Sigmoid colon (tissue), 6 donors: ENCODE measurements at regions not wholly inside any gene's neighbourhood (a gene's known extent, or its start where the extent isn't known, plus 50 kb on each side); places are given as distances from the start of the nearest gene placed in this dataset.
"Not testable (repeated sequence)": the region's sequence is repeated elsewhere in the genome, so short reads cannot be mapped to it uniquely, and the experiment has no call there.

Experiments used
- DNase-seq: peaks from one replicate; pipeline ENCODE4 v3.0.0-alpha.2; 2019
- H3K27ac ChIP-seq, 4 donors: fragments of 200-600 bp; sonication (generic); one replicate each; pipeline ENCODE4 v1.5.1; 2016 to 2019; ENCODE audit warnings: mild to moderate bottlenecking in 1 of 4
- H3K27me3 ChIP-seq, 3 donors: fragments of 200-600 bp; sonication (generic); one replicate each; pipeline ENCODE4 v1.5.1; 2019; ENCODE audit warnings: mild to moderate bottlenecking in 1 of 3
- H3K36me3 ChIP-seq, 4 donors: fragments of 200-600 bp; sonication (generic); one replicate each; pipeline ENCODE4 v1.5.1; 2016 to 2019
- H3K4me1 ChIP-seq, 4 donors: fragments of 200-600 bp; sonication (generic); one replicate each; pipeline ENCODE4 v1.5.1; 2017 to 2019
- H3K4me3 ChIP-seq, 4 donors: fragments of 200-600 bp; sonication (generic); one replicate each; pipeline ENCODE4 v1.5.1; 2017 to 2019; ENCODE audit warnings: mild to moderate bottlenecking in 2 of 4, moderate library complexity in 1 of 4
- H3K9me3 ChIP-seq, 4 donors: fragments of 200-600 bp in 3 of 4; sonication (generic) in 3 of 4; one replicate each; pipeline versions ENCODE4 v1.5.1 to v1.6.1; 2013 to 2019
- EP300 ChIP-seq, 4 donors: sonication (generic); formaldehyde crosslinking; IDR thresholded peaks; one replicate each; pipeline ENCODE4 v1.6.1; 2017; ENCODE audit warnings: antibody characterized with exemption in 4 of 4
- POLR2A ChIP-seq, 2 donors: fragments of 450-650 bp; IDR thresholded peaks; one replicate each; pipeline ENCODE4 v1.6.1; 2016; ENCODE audit warnings: antibody characterized with exemption in 2 of 2, mild to moderate bottlenecking in 2 of 2, moderate library complexity in 2 of 2
- POLR2AphosphoS5 ChIP-seq, 4 donors: sonication (generic); formaldehyde crosslinking; IDR thresholded peaks; one replicate each; pipeline ENCODE4 v1.6.1; 2017; ENCODE audit warnings: antibody characterized with exemption in 4 of 4
- WGBS, 2 donors: extraction: QIAGEN DNeasy Blood & Tissue Kit; methylation state at CpG; one replicate each; pipeline ENCODE4 v1.1.7; 2013; 5-methylcytosine and 5-hydroxymethylcytosine counted together
- intact Hi-C: fragments of 100-400 bp; cut with DNase I; formaldehyde crosslinking; loops from one replicate; pipeline ENCODE4 v1.15.1; 2023
- TF ChIP-seq, protein P1 (sequence below), 4 experiments: fragments of 450-650 bp in 3 of 4; fragments of 200-600 bp in 1 of 4; IDR thresholded peaks; one replicate each; pipeline ENCODE4 v1.5.1; 2016 to 2019; ENCODE audit warnings: antibody characterized with exemption in 4 of 4, mild to moderate bottlenecking in 3 of 4, moderate library complexity in 2 of 4
- donor health status: healthy with polysubstance abuse.
- donor health status: healthy.

DNA sequence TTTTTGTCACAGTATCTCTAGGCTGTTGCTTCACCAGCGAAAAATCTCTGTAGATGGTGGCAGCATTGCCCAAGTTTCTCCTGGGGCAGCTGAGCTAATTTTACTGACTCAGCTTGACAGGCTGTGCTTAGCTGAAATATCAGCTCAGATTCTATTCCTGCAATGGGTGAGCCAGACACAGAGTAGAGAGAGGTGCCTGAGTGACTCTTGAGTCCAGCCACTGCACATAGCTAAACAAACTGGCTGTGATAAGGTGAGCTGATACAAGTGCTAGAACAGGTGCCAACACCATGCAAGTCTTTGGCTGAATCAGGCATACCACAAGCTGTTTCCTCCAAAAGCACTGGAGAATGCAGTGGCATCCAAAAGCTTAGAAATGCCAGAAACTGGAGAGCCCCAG lies 110.9 kb upstream of the TSPY4 start:
- H3K4me3 ChIP-seq = no peak overlapping the region
- TF ChIP-seq POLR2AphosphoS5 (IDR thresholded peaks at IDR 0.05) (no peak), EP300 (IDR thresholded peaks at IDR 0.05) (no peak)
- H3K27ac ChIP-seq = no peak overlapping the region
- H3K9me3 ChIP-seq = no peaks in the 10 kb centered on the region
- no peaks in the 10 kb centered on the region for H3K4me1 ChIP-seq
- DNase-seq = no peak
- no peaks in the 10 kb centered on the region for H3K36me3 ChIP-seq
- no peaks in the 10 kb centered on the region for H3K27me3 ChIP-seq
- intact Hi-C loops = no loop called here
- WGBS, 2 donors = 65 to 83% methylated on average over 1 of the region's 1 CpG

DNA sequence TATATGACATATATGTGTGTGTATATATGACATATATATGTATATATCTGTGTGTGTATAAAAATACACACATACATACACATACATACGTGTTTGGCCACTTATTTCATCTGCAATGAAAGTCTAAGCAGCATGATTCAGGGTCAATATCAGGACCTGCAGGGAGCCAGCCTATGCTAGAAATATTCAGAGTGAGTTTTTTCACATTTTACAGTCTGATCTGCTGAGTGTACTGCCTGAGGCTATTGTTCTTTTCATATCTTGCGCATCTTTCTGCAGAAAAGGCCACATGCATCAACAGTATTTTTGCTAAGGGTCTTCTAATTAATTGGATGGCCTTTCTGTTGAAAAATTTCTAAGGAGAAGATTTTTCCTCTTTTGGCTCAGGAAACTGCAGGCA lies 80.0 kb upstream of the TSPY4 start:
- no peak overlapping the region for H3K27ac ChIP-seq
- DNase-seq = no peak
- 67 to 79% methylated on average over 2 of the region's 2 CpGs for WGBS, 2 donors
- no peaks in the 10 kb centered on the region for H3K27me3 ChIP-seq
- no peaks in the 10 kb centered on the region for H3K36me3 ChIP-seq
- H3K4me1 ChIP-seq = no peaks in the 10 kb centered on the region
- intact Hi-C loops = no loop called here
- TF ChIP-seq POLR2AphosphoS5 (IDR thresholded peaks at IDR 0.05) (no peak), POLR2A (IDR thresholded peaks at IDR 0.05) (no peak), EP300 (IDR thresholded peaks at IDR 0.05) (no peak)
- TF ChIP-seq, protein P1, sequence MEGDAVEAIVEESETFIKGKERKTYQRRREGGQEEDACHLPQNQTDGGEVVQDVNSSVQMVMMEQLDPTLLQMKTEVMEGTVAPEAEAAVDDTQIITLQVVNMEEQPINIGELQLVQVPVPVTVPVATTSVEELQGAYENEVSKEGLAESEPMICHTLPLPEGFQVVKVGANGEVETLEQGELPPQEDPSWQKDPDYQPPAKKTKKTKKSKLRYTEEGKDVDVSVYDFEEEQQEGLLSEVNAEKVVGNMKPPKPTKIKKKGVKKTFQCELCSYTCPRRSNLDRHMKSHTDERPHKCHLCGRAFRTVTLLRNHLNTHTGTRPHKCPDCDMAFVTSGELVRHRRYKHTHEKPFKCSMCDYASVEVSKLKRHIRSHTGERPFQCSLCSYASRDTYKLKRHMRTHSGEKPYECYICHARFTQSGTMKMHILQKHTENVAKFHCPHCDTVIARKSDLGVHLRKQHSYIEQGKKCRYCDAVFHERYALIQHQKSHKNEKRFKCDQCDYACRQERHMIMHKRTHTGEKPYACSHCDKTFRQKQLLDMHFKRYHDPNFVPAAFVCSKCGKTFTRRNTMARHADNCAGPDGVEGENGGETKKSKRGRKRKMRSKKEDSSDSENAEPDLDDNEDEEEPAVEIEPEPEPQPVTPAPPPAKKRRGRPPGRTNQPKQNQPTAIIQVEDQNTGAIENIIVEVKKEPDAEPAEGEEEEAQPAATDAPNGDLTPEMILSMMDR (IDR thresholded peaks at IDR 0.05) = no peak
- no peak overlapping the region for H3K4me3 ChIP-seq
- no peaks in the 10 kb centered on the region for H3K9me3 ChIP-seq

DNA sequence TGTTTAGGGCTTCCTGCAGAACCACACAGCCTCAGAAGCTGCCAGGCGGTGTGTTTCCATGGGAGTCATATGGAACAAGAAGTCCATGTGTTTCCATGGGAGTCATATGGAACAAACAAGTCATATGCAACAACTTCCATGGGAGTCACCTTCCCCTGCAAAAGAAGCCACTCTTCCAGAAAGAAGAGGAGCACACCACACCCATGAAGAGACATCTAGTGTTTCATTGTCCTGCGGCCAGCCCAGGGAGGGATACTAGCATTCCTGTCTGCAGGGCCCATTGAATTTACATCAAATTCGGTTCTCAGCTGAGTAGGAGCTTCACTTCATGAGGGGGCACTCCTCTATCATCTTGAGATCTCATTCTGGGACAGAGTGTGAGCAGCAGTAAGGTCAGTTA lies 79.5 kb upstream of the TSPY4 start:
- TF ChIP-seq EP300 (IDR thresholded peaks at IDR 0.05) = no peak
- no peak for TF ChIP-seq POLR2A (IDR thresholded peaks at IDR 0.05)
- TF ChIP-seq POLR2AphosphoS5 (IDR thresholded peaks at IDR 0.05) = no peak
- TF ChIP-seq, protein P1 (IDR thresholded peaks at IDR 0.05) = no peak
- H3K27me3 ChIP-seq = no peaks in the 10 kb centered on the region
- H3K36me3 ChIP-seq = no peaks in the 10 kb centered on the region
- no peaks in the 10 kb centered on the region for H3K4me1 ChIP-seq
- H3K27ac ChIP-seq = no peak overlapping the region
- no peaks in the 10 kb centered on the region for H3K9me3 ChIP-seq
- no peak for DNase-seq
- intact Hi-C loops = no loop called here
- WGBS, 2 donors = 53 to 87% methylated on average over 3 of the region's 3 CpGs
- H3K4me3 ChIP-seq = no peak overlapping the region

DNA sequence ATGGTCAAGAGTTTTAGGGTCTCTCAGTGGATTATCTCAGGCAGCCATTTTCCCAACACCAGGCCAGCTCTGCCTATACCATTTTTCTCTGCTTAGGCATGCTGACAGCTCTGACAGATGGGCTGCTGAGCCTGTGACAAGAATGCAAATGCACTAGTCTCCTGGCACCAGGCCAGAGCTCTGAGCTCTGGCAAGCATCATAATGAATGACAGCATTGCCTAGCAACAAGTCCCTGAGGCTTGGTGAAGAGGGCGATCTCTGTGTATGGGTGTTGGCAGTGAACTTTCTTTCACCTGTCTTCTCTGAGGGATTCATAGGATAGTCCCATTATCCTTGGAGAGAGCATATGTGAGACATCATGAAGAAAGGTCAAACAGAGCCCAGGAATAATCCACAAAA lies 77.9 kb upstream of the TSPY4 start:
- no peak overlapping the region for H3K4me3 ChIP-seq
- intact Hi-C loops = no loop called here
- no peaks in the 10 kb centered on the region for H3K4me1 ChIP-seq
- no peaks in the 10 kb centered on the region for H3K36me3 ChIP-seq
- whole genome bisulfite sequencing, 2 donors = 28 to 50% methylated on average over 1 of the region's 1 CpG
- TF ChIP-seq POLR2A (IDR thresholded peaks at IDR 0.05) (no peak), POLR2AphosphoS5 (IDR thresholded peaks at IDR 0.05) (peak in 1 of 4 donors; percentile 33)
- no peaks in the 10 kb centered on the region for H3K9me3 ChIP-seq
- no peaks in the 10 kb centered on the region for H3K27me3 ChIP-seq
- DNase-seq = no peak
- H3K27ac ChIP-seq = no peak overlapping the region

DNA sequence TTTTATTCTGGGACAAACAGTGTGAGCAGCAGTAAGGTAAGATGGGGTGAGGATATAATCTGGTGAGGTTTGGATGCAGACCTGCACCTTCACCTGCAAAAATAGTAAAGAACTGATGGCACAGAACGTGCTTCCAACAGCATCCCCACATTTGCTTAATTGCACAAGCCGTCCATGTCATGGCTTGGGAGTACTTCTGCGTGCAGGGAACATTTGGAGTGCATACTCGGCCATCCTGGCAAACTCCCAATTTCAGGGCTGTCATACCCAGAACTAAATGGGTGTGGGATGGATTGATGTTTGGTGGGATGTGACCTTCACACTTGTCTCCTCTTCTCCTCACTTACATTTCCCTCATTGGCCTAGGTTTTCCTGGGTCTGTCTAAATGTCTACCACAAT lies 76.8 kb upstream of the TSPY4 start:
- no peak for DNase-seq
- Histone ChIP-seq H3K4me1 (no peaks in the 10 kb centered on the region), H3K27me3 (no peaks in the 10 kb centered on the region), H3K4me3 (no peak overlapping the region), H3K9me3 (no peaks in the 10 kb centered on the region), H3K36me3 (no peaks in the 10 kb centered on the region), H3K27ac (no peak overlapping the region)
- TF ChIP-seq POLR2AphosphoS5 (IDR thresholded peaks at IDR 0.05) = no peak
- TF ChIP-seq POLR2A (IDR thresholded peaks at IDR 0.05) = no peak
- intact Hi-C loops = no loop called here
- 66 to 84% methylated on average over 4 of the region's 4 CpGs for WGBS, 2 donors

DNA sequence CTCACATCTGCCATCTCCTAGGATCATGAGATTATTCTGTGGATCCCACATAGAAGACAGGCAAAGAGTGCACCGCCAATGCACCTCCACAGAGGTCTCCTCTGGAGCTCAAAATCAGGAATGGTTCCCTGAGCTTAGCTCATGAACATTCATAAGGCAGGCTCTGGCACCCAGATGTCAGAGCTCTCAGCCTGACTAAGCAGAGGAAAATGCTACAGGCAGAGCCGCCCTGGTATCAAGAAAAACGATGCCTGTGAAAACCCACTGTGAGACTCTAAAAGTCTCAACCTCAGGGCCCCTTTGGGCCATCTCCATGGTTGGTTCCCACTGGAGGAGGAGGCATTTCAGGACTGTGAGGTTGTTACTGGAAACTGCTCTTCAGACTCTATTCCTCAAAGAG lies 71.7 kb upstream of the TSPY4 start:
- intact Hi-C loops = no loop called here
- Histone ChIP-seq H3K36me3 (no peaks in the 10 kb centered on the region), H3K27ac (no peak overlapping the region), H3K9me3 (no peaks in the 10 kb centered on the region), H3K27me3 (no peaks in the 10 kb centered on the region), H3K4me1 (no peaks in the 10 kb centered on the region), H3K4me3 (no peak overlapping the region)
- TF ChIP-seq POLR2AphosphoS5 (IDR thresholded peaks at IDR 0.05) (no peak), POLR2A (IDR thresholded peaks at IDR 0.05) (no peak)
- TF ChIP-seq, protein P1 (IDR thresholded peaks at IDR 0.05) = no peak
- DNase-seq = no peak
- WGBS, 2 donors = 72 to 85% methylated on average over 3 of the region's 3 CpGs

DNA sequence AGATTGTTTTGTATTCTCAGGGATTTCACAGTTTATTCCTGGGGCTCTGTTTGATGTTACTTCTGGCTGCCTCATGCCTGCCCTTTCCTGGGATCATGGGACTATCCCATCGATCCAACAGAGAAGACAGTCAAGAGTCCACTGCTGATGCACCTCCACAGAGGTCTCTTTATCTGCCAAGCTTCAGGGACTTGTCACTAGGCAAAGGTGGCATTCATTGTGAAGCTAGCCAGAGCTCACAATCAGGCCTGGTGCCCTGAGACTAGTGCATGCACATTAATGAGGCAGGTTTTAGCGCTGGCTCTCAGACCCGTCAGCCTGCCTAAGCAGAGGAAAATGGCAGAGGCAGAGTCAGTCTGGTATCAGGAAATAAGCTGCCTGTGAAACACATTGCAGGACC lies 66.9 kb upstream of the TSPY4 start:
- WGBS, 2 donors = 93 to 94% methylated on average over 3 of the region's 3 CpGs
- H3K36me3 ChIP-seq, H3K9me3 ChIP-seq, H3K27ac ChIP-seq, intact Hi-C loops, H3K4me1 ChIP-seq, H3K4me3 ChIP-seq, DNase-seq, H3K27me3 ChIP-seq: not testable (repeated sequence)
